ENCODE measurements at regions not wholly inside any gene's neighbourhood (a gene's known extent, or its start where the extent isn't known, plus 50 kb on each side); places are given as distances from the start of the nearest gene placed in this dataset.
A peak's percentile ranks its signal among the peaks of the same experiment; 100 is the strongest.

- DNase-seq (ENCODE audit: low read depth): no peak
- no peak overlapping the region for H3K4me3 ChIP-seq (ENCODE audit: low read length)
- TF ChIP-seq CTCF (conservative IDR thresholded peaks at IDR 0.05; ENCODE audit: low read depth, low read length): peak; percentile 42
Observed at GRCh38 chr16:6146874-6147425, 1049.4 kb upstream of the EEF2KMT start.

- no peak for DNase-seq (ENCODE audit: low read depth)
- no peak for TF ChIP-seq CTCF (conservative IDR thresholded peaks at IDR 0.05; ENCODE audit: low read depth, low read length)
- no peak overlapping the region for H3K4me3 ChIP-seq (ENCODE audit: low read length)
Observed at GRCh38 chr16:6146356-6146755, 1048.8 kb upstream of the EEF2KMT start.

- no peak for TF ChIP-seq CTCF (conservative IDR thresholded peaks at IDR 0.05; ENCODE audit: low read depth, low read length)
- no peak overlapping the region for H3K4me3 ChIP-seq (ENCODE audit: low read length)
- no peak for DNase-seq (ENCODE audit: low read depth)
Observed at GRCh38 chr16:6144463-6144862, 1046.9 kb upstream of the EEF2KMT start.

GRCh38 chr16:6143020-6143419, 1045.4 kb upstream of the EEF2KMT start:
- no peak for TF ChIP-seq CTCF (conservative IDR thresholded peaks at IDR 0.05; ENCODE audit: low read depth, low read length)
- H3K4me3 ChIP-seq (ENCODE audit: low read length): no peak overlapping the region
- no peak for DNase-seq (ENCODE audit: low read depth)

- no peak for DNase-seq (ENCODE audit: low read depth)
- no peak overlapping the region for H3K4me3 ChIP-seq (ENCODE audit: low read length)
- TF ChIP-seq CTCF (conservative IDR thresholded peaks at IDR 0.05; ENCODE audit: low read depth, low read length): no peak
Observed at GRCh38 chr16:6133009-6133557, 1035.5 kb upstream of the EEF2KMT start.

- no peak overlapping the region for H3K4me3 ChIP-seq (ENCODE audit: low read length)
- no peak for TF ChIP-seq CTCF (conservative IDR thresholded peaks at IDR 0.05; ENCODE audit: low read depth, low read length)
- no peak for DNase-seq (ENCODE audit: low read depth)
Observed at GRCh38 chr16:6132121-6132520, 1034.5 kb upstream of the EEF2KMT start.

- TF ChIP-seq CTCF (conservative IDR thresholded peaks at IDR 0.05; ENCODE audit: low read depth, low read length): no peak
- H3K4me3 ChIP-seq (ENCODE audit: low read length): no peak overlapping the region
- DNase-seq (ENCODE audit: low read depth): no peak
Observed at GRCh38 chr16:6131526-6132050, 1034.0 kb upstream of the EEF2KMT start.
